K562 (cell line): ENCODE measurements at regions not wholly inside any gene's neighbourhood (a gene's known extent, or its start where the extent isn't known, plus 50 kb on each side); places are given as distances from the start of the nearest gene placed in this dataset.

Source experiments
- ATAC-seq: fragments of 200-7000 bp; cut with Tn5 transposase; 3 replicates; pipeline ENCODE4 v1.9.1; 2020; ENCODE audit warnings: moderate library complexity
- BruUV-seq: library from RNA; stranded (reverse); fragments of 400-500 nt; replicated peaks from 2 replicates; lab custom pipeline; 2021; lab: Mats Ljungman, UMichigan
- CTCF ChIA-PET: fragments of 300-600 bp; formaldehyde crosslinking; extraction: SDS; loops from one replicate; lab custom pipeline; 2021; ENCODE audit warnings: low intra/inter-chr PET ratio; lab: Yijun Ruan, JAX
- POLR2A ChIA-PET: fragments of 300-600, 350-650 bp; sonication (Branson Sonifier 250); formaldehyde crosslinking; extraction: SDS; loops from one replicate; lab custom pipeline; 2021; ENCODE audit warnings: antibody characterized with exemption, inconsistent platforms; lab: Yijun Ruan, JAX
- DNase-seq, 4 experiments: peaks; one replicate each; pipeline versions ENCODE4 v3.0.0 to v3.0.0-alpha.2; 2011 to 2018; ENCODE audit warnings: low spot score in 3 of 4, mixed read lengths in 3 of 4; ENCODE audit errors: extremely low read depth in 1 of 4
- FAIRE-seq: peaks from 2 replicates; lab custom pipeline; 2011; peaks lifted over from hg19 to GRCh38; lab: Jason Lieb, UNC
- H2AFZ ChIP-seq: 2 replicates; pipeline ENCODE4 v1.6.0; 2011; ENCODE audit warnings: low read depth, low read length, control low read depth, inconsistent platforms
- H3K27ac ChIP-seq: fragments of 200-600 bp; 3 replicates; pipeline ENCODE4 v1.8.0; 2011; ENCODE audit warnings: low read depth, mild to moderate bottlenecking, control low read depth, inconsistent platforms, low read length, moderate library complexity, mixed read lengths; ENCODE audit errors: extremely low read depth
- H3K27me3 ChIP-seq, 2 experiments: fragments of 300-600 bp in 1 of 2; 2 replicates in 1 of 2; 3 replicates in 1 of 2; pipeline versions ENCODE4 v1.6.0 to v1.8.0; 2011; ENCODE audit warnings: inconsistent platforms in 2 of 2, low read length in 2 of 2, mild to moderate bottlenecking in 1 of 2, mixed read lengths in 1 of 2, moderate library complexity in 1 of 2; ENCODE audit not compliant: control insufficient read depth in 2 of 2, insufficient read depth in 2 of 2
- H3K36me3 ChIP-seq: fragments of 300-600 bp; 3 replicates; pipeline ENCODE4 v1.8.0; 2011; ENCODE audit warnings: mild to moderate bottlenecking, low read length, inconsistent platforms; ENCODE audit not compliant: control insufficient read depth, insufficient read depth
- H3K4me1 ChIP-seq, 2 experiments: fragments of 200-600 bp in 1 of 2; replicated peaks in 1 of 2; 2 replicates in 1 of 2; 3 replicates in 1 of 2; pipeline versions ENCODE4 v1.5.1 to v1.8.0; 2011; ENCODE audit warnings: inconsistent platforms in 2 of 2, low read length in 2 of 2, mild to moderate bottlenecking in 1 of 2, mixed read lengths in 1 of 2, moderate library complexity in 1 of 2; ENCODE audit not compliant: control insufficient read depth in 2 of 2, insufficient read depth in 2 of 2
- H3K4me2 ChIP-seq: 2 replicates; pipeline ENCODE4 v1.6.1; 2011; ENCODE audit warnings: low read length, control low read depth, inconsistent platforms, mixed read lengths; ENCODE audit not compliant: insufficient read depth
- H3K4me3 ChIP-seq: fragments of 200-600 bp; sonication (generic), shearing (Covaris generic); 2 replicates; pipeline ENCODE4 v1.5.1; 2016; ENCODE audit warnings: control low read depth, inconsistent platforms
- H3K79me2 ChIP-seq: fragments of 200-600 bp; 3 replicates; pipeline ENCODE4 v1.8.0; 2011; ENCODE audit warnings: low read length, inconsistent platforms; ENCODE audit not compliant: control insufficient read depth, insufficient read depth
- H3K9ac ChIP-seq, 2 experiments: 2 replicates each; pipeline versions ENCODE4 v1.6.0 to v1.6.1; 2011; ENCODE audit warnings: low read depth in 2 of 2, low read length in 2 of 2, control low read depth in 1 of 2, inconsistent platforms in 1 of 2, mild to moderate bottlenecking in 1 of 2, mixed read lengths in 1 of 2; ENCODE audit not compliant: insufficient read depth in 1 of 2
- H3K9me1 ChIP-seq: one replicate; pipeline ENCODE4 v1.6.0; 2011; ENCODE audit warnings: inconsistent platforms, mild to moderate bottlenecking, low read length, moderate library complexity; ENCODE audit not compliant: control insufficient read depth, insufficient read depth
- H3K9me3 ChIP-seq: replicated peaks from 2 replicates; pipeline ENCODE4 v1.5.1; 2011; ENCODE audit warnings: low read depth, low read length, inconsistent platforms; ENCODE audit not compliant: control insufficient read depth, insufficient read depth
- H4K20me1 ChIP-seq: replicated peaks from 2 replicates; pipeline ENCODE4 v1.6.1; 2011; ENCODE audit warnings: low read length, inconsistent platforms, mixed read lengths; ENCODE audit not compliant: control insufficient read depth, insufficient read depth
- ZNF134 ChIP-seq: fragments of 250-450 bp; sonication (Bioruptor Pico); conservative IDR thresholded peaks from 2 replicates; pipeline ENCODE4 v1.4.0; 2020
- WGBS: fragments of 100-300 bp; shearing (Covaris generic); methylation state at CpG from one replicate; pipeline ENCODE4 v1.1.6; 2016; ENCODE audit warnings: low coverage, mixed read lengths; ENCODE audit not compliant: insufficient coverage; ENCODE audit errors: missing lambda C conversion rate; 5-methylcytosine and 5-hydroxymethylcytosine counted together
- in situ Hi-C: fragments of 300-500 bp; cut with MboI; formaldehyde crosslinking; loops from 4 replicates; pipeline ENCODE4 v1.15.0; 2018; ENCODE audit warnings: inconsistent platforms, mixed read lengths
- intact Hi-C: fragments of 100-400 bp; cut with micrococcal nuclease; formaldehyde crosslinking; loops from 2 replicates; pipeline ENCODE4 v1.14.2; 2022
- TF ChIP-seq, protein P1 (sequence below): fragments of 200-800 bp; sonication (Bioruptor generic); IDR thresholded peaks from 2 replicates; pipeline ENCODE4 v1.6.1; 2016; ENCODE audit warnings: missing genetic modification characterization, missing compliant biosample characterization
- TF ChIP-seq, protein P2 (sequence below): fragments of 250-450 bp; sonication (Bioruptor Pico); IDR thresholded peaks from 2 replicates; pipeline ENCODE4 v1.8.0; 2022; ENCODE audit warnings: moderate library complexity, mild to moderate bottlenecking, inconsistent platforms
- TF ChIP-seq, protein P3 (sequence below): fragments of 450-650 bp; IDR thresholded peaks from 2 replicates; pipeline ENCODE4 v1.6.1; 2016

DNA sequence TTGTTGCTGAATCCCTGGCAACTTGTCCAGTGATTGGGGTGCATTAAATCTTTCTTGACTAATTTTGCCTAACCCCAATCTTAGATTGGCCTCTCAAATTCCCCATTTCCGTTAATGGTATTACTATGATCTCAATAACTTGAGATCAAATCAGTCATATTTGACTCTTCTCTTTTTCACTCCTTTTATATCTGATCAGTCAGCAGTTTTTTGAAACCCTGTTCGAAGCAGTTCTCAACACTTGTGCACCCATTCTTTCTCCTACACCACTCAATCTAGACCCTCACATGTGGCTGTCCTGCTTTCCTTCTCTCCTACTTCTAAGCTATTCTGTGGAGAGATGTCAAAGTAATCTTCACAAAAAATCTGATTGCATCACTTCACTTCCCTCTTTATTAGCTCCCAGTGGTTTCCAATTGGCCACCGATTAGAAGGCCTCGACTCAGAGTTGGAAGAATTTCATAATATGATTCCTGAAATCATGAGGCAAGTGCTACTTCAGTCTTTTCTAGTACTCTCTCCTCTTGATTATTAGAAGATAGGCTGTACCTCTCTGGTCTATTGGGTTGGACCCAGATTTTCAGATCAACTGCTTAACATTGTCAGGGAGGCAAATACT, 128.9 kb downstream of the ZNF365 start (continued):
- TF ChIP-seq, protein P1, sequence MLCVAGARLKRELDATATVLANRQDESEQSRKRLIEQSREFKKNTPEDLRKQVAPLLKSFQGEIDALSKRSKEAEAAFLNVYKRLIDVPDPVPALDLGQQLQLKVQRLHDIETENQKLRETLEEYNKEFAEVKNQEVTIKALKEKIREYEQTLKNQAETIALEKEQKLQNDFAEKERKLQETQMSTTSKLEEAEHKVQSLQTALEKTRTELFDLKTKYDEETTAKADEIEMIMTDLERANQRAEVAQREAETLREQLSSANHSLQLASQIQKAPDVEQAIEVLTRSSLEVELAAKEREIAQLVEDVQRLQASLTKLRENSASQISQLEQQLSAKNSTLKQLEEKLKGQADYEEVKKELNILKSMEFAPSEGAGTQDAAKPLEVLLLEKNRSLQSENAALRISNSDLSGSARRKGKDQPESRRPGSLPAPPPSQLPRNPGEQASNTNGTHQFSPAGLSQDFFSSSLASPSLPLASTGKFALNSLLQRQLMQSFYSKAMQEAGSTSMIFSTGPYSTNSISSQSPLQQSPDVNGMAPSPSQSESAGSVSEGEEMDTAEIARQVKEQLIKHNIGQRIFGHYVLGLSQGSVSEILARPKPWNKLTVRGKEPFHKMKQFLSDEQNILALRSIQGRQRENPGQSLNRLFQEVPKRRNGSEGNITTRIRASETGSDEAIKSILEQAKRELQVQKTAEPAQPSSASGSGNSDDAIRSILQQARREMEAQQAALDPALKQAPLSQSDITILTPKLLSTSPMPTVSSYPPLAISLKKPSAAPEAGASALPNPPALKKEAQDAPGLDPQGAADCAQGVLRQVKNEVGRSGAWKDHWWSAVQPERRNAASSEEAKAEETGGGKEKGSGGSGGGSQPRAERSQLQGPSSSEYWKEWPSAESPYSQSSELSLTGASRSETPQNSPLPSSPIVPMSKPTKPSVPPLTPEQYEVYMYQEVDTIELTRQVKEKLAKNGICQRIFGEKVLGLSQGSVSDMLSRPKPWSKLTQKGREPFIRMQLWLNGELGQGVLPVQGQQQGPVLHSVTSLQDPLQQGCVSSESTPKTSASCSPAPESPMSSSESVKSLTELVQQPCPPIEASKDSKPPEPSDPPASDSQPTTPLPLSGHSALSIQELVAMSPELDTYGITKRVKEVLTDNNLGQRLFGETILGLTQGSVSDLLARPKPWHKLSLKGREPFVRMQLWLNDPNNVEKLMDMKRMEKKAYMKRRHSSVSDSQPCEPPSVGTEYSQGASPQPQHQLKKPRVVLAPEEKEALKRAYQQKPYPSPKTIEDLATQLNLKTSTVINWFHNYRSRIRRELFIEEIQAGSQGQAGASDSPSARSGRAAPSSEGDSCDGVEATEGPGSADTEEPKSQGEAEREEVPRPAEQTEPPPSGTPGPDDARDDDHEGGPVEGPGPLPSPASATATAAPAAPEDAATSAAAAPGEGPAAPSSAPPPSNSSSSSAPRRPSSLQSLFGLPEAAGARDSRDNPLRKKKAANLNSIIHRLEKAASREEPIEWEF = no peak
- TF ChIP-seq, protein P2, sequence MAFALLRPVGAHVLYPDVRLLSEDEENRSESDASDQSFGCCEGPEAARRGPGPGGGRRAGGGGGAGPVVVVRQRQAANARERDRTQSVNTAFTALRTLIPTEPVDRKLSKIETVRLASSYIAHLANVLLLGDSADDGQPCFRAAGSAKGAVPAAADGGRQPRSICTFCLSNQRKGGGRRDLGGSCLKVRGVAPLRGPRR (CRISPR knock-in tag) = no peak

DNA sequence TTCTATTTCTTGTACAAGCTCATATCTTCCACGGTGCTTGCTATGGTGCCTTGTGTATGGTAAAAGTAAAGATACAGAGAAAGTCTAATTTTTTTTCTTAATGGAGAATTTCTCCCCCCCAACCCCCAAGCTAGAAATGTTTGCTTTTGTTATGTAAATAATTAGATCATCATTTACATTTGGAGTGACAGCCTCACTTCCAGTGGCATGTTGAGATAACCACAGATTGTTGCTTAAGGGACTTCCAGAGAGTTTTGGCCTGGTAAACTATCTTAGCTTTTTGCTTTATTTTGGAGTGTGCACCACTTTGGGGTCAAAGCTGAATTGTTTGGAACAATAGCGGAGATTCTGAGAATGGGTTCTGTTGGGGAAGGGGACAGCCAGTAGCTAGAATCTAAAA, 129.7 kb downstream of the ZNF365 start:
- H4K20me1 ChIP-seq = no peaks in the 10 kb centered on the region
- H3K79me2 ChIP-seq = no peaks in the 10 kb centered on the region
- DNase-seq (no peak), ATAC-seq (no peak), FAIRE-seq (no peak)
- ChIA-PET POLR2A (interaction anchor here (1.6 kb wide), 1 partner anchor 10 kb away, joined by 8 read pairs; no protein-coding TSS in a partner anchor), CTCF (no interaction called here)
- no peaks in the 10 kb centered on the region for H3K9me1 ChIP-seq
- TF ChIP-seq, protein P3, sequence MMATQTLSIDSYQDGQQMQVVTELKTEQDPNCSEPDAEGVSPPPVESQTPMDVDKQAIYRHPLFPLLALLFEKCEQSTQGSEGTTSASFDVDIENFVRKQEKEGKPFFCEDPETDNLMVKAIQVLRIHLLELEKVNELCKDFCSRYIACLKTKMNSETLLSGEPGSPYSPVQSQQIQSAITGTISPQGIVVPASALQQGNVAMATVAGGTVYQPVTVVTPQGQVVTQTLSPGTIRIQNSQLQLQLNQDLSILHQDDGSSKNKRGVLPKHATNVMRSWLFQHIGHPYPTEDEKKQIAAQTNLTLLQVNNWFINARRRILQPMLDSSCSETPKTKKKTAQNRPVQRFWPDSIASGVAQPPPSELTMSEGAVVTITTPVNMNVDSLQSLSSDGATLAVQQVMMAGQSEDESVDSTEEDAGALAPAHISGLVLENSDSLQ = 0 out of 2 replicates have a peak, but pooled peaks have one; percentile 17
- TF ChIP-seq ZNF134 (CRISPR knock-in tag) = no peak
- in situ Hi-C loops (no loop called here), intact Hi-C loops (no loop called here)
- H3K27ac ChIP-seq = no peak overlapping the region
- H3K36me3 ChIP-seq = no peaks in the 10 kb centered on the region
- no peak overlapping the region for H3K4me2 ChIP-seq
- no peaks in the 10 kb centered on the region for H3K4me1 ChIP-seq
- 0% methylated on average over 2 of the region's 2 CpGs for WGBS
- no peak overlapping the region for H2AFZ ChIP-seq
- H3K4me3 ChIP-seq = no peak overlapping the region
- no peaks in the 10 kb centered on the region for H3K27me3 ChIP-seq
- no peak overlapping the region for H3K9ac ChIP-seq
- H3K9me3 ChIP-seq = no peaks in the 10 kb centered on the region
- no TSS peak for BruUV-seq
